ENCODE measurements at regions not wholly inside any gene's neighbourhood (a gene's known extent, or its start where the extent isn't known, plus 50 kb on each side); places are given as distances from the start of the nearest gene placed in this dataset.

DNA sequence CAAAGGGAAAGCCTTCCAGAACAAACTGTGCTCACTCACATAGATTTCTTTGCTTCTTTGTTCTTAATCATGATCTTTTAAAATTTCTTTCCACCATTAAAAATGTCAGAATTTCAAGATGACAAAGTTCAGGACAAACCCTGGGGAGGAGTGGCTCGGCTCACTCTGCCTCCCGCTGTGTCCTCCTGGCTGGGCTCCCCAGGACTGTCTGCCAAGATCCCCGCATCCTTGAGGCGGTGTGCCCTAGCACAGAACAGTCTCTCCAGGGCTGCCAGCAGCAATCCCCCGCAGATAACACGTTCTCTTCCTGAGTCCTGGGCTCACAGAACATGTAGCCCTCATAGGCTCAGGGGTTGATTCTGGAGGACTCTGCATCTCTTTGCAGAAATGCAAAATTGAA lies 98.4 kb upstream of the KCNG1 start:
- dilution Hi-C loops (cut with HindIII; ENCODE audit: low sequenced_read_pairs, unreplicated experiment) (no loop called here), in situ Hi-C loops (cut with MboI; ENCODE audit: low sequenced_read_pairs) (no loop called here), intact Hi-C loops (cut with micrococcal nuclease) (no loop called here)
- H3K36me3 ChIP-seq (ENCODE audit: control insufficient read depth, insufficient read depth, low read length), result no peaks in the 10 kb centered on the region
- H2AFZ ChIP-seq (replicated peaks; ENCODE audit: low read length, poor library complexity), result peak overlapping the region; percentile 9
- no peaks in the 10 kb centered on the region for H3K9me3 ChIP-seq (ENCODE audit: control insufficient read depth, insufficient read depth, low read length)
- H3K27me3 ChIP-seq (ENCODE audit: control insufficient read depth, insufficient read depth, low read length), result no peaks in the 10 kb centered on the region
- H3K27ac ChIP-seq (ENCODE audit: insufficient read depth, low read length), result no peak overlapping the region; the same call in 1 of the 2 replicates
- H3K23ac ChIP-seq (ENCODE audit: low read depth, low read length), result peak overlapping the region; percentile 63; the same call in 1 of the 2 replicates
- no peak overlapping the region for H2BK5ac ChIP-seq (ENCODE audit: low read depth, low read length, poor library complexity, severe bottlenecking)
- peak overlapping the region in 1 of 2 experiments; percentile 35; a peak in 1 of 4 replicates for H4K8ac ChIP-seq (ENCODE audit: low read depth in 2 of 2, low read length in 2 of 2)
- DNase-seq, result no peak
- peak overlapping the region; percentile 82; the same call in 2 of the 3 replicates for H2BK15ac ChIP-seq (ENCODE audit: low read depth, low read length)
- no peak overlapping the region for H3K9ac ChIP-seq (ENCODE audit: low read depth, low read length)
- peak overlapping the region; percentile 77 for H2BK120ac ChIP-seq (ENCODE audit: low read depth, low read length)
- H3K56ac ChIP-seq (ENCODE audit: extremely low read depth, insufficient read depth, low read length), result no peak overlapping the region
- ChIA-PET POLR2A (ENCODE audit: unreplicated experiment) (no interaction called here), CTCF (no interaction called here)
- peak overlapping the region; percentile 81 for H3K14ac ChIP-seq (replicated peaks; ENCODE audit: low read depth, low read length)
- no peak overlapping the region for H2AK9ac ChIP-seq (replicated peaks; ENCODE audit: low read depth, low read length, poor library complexity)
- no peaks in the 10 kb centered on the region for H4K20me1 ChIP-seq (ENCODE audit: insufficient read depth, low read length)
- TF ChIP-seq SMC3 (IDR thresholded peaks at IDR 0.05; ENCODE audit: low read depth, low read length) (no peak), RAD21 (IDR thresholded peaks at IDR 0.05; ENCODE audit: low read length) (no peak), MAFK (IDR thresholded peaks at IDR 0.05; ENCODE audit: low read depth, low read length) (no peak), RCOR1 (IDR thresholded peaks at IDR 0.05; ENCODE audit: insufficient replicate concordance, low read length) (no peak), NFE2L2 (IDR thresholded peaks at IDR 0.05; ENCODE audit: low read depth, low read length) (no peak), BHLHE40 (IDR thresholded peaks at IDR 0.05; ENCODE audit: low read depth, low read length) (no peak), POLR2A (IDR thresholded peaks at IDR 0.05; ENCODE audit: low read depth, low read length) (no peak), RFX5 (IDR thresholded peaks at IDR 0.05; ENCODE audit: low read depth, low read length) (no peak), CHD1 (IDR thresholded peaks at IDR 0.05; ENCODE audit: low read depth, low read length) (no peak)
- TF ChIP-seq, protein P1, sequence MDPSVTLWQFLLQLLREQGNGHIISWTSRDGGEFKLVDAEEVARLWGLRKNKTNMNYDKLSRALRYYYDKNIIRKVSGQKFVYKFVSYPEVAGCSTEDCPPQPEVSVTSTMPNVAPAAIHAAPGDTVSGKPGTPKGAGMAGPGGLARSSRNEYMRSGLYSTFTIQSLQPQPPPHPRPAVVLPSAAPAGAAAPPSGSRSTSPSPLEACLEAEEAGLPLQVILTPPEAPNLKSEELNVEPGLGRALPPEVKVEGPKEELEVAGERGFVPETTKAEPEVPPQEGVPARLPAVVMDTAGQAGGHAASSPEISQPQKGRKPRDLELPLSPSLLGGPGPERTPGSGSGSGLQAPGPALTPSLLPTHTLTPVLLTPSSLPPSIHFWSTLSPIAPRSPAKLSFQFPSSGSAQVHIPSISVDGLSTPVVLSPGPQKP (IDR thresholded peaks at IDR 0.05; ENCODE audit: borderline replicate concordance, low read depth, low read length), result no peak
- TF ChIP-seq, protein P2, sequence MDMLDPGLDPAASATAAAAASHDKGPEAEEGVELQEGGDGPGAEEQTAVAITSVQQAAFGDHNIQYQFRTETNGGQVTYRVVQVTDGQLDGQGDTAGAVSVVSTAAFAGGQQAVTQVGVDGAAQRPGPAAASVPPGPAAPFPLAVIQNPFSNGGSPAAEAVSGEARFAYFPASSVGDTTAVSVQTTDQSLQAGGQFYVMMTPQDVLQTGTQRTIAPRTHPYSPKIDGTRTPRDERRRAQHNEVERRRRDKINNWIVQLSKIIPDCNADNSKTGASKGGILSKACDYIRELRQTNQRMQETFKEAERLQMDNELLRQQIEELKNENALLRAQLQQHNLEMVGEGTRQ (IDR thresholded peaks at IDR 0.05; ENCODE audit: low read depth, low read length), result no peak
- TF ChIP-seq, protein P3, sequence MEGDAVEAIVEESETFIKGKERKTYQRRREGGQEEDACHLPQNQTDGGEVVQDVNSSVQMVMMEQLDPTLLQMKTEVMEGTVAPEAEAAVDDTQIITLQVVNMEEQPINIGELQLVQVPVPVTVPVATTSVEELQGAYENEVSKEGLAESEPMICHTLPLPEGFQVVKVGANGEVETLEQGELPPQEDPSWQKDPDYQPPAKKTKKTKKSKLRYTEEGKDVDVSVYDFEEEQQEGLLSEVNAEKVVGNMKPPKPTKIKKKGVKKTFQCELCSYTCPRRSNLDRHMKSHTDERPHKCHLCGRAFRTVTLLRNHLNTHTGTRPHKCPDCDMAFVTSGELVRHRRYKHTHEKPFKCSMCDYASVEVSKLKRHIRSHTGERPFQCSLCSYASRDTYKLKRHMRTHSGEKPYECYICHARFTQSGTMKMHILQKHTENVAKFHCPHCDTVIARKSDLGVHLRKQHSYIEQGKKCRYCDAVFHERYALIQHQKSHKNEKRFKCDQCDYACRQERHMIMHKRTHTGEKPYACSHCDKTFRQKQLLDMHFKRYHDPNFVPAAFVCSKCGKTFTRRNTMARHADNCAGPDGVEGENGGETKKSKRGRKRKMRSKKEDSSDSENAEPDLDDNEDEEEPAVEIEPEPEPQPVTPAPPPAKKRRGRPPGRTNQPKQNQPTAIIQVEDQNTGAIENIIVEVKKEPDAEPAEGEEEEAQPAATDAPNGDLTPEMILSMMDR (conservative IDR thresholded peaks at IDR 0.05; ENCODE audit: low read depth, low read length), result no peak
- H3K4me3 ChIP-seq (ENCODE audit: insufficient read depth, low read depth, low read length), result no peak overlapping the region
- no TSS peak for BruUV-seq (replicated peaks)
- 65% methylated on average over 3 of the region's 6 CpGs; no CpG with 5 or more reads in 1 of the 2 experiments for WGBS, 2 experiments (ENCODE audit: extremely low coverage in 2 of 2, insufficient read length in 1 of 2)
- peaks cover 28% of the 10 kb centered on the region for H3K4me1 ChIP-seq (ENCODE audit: control insufficient read depth, insufficient read depth, low read length)
- H3K4me2 ChIP-seq (ENCODE audit: low read depth, low read length), result no peak overlapping the region
- H3K4ac ChIP-seq (ENCODE audit: low read depth, low read length), result peak overlapping the region; percentile 81
- H3K9me1 ChIP-seq (ENCODE audit: insufficient read depth, low read length), result peaks cover 27% of the 10 kb centered on the region
- H4K5ac ChIP-seq (ENCODE audit: low read depth, low read length), result no peak overlapping the region
- H4K91ac ChIP-seq (ENCODE audit: insufficient read depth, low read depth, low read length), result peak overlapping the region; percentile 42
- peak overlapping the region; percentile 72 for H2BK20ac ChIP-seq (ENCODE audit: low read depth, low read length)
- ATAC-seq (ENCODE audit: low read depth), result no peak
- H2AK5ac ChIP-seq (ENCODE audit: low read depth, low read length), result peak overlapping the region; percentile 73
- no peaks in the 10 kb centered on the region for H3K79me1 ChIP-seq (ENCODE audit: low read depth in 1 of 2, low read length in 2 of 2)
- peak overlapping the region; percentile 1; the same call in 1 of the 2 replicates for H3K18ac ChIP-seq (ENCODE audit: low read depth, low read length)

Measured in IMR-90 (cell line).